ENCODE measurements at regions not wholly inside any gene's neighbourhood (a gene's known extent, or its start where the extent isn't known, plus 50 kb on each side); places are given as distances from the start of the nearest gene placed in this dataset.
"Not testable (repeated sequence)": the region's sequence is repeated elsewhere in the genome, so short reads cannot be mapped to it uniquely, and the experiment has no call there.

DNA sequence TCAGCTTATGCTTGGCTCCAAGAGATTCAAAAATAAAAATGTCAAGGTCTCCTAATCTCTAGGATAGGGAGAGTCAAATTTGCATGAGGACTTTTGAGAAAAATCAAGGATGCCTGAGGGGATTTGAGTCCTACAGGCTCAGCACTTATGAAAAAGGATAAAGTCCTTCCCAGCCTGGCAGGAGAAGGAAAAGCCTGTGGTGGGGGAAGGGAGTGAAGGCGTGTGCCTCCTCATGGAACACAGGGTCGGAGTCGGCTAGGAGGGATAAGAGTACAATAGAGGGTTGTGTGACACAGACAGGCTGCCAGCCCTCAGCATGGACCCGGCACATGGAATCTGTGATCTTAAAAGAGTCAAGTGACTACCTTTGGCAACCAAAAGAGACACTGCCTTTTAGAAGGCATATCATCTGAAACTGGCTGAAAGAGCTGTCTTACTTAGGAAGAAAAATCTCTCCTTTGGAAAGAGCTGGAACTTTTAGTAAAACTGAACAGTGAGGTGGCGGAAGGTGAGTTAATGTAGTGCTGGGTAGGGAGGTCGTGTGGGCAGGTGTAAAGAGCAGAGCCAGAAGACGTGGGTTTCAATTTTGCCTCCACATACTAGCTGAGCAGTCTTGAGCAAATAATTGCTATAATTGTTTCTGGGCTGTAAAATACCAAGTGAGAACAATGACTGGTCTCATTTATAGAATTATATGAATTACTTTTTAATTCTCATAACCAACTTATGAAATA is 58.8 kb upstream of the RDX start:
- no peak overlapping the region for H3K9ac ChIP-seq (ENCODE audit: insufficient read depth, low read length)

DNA sequence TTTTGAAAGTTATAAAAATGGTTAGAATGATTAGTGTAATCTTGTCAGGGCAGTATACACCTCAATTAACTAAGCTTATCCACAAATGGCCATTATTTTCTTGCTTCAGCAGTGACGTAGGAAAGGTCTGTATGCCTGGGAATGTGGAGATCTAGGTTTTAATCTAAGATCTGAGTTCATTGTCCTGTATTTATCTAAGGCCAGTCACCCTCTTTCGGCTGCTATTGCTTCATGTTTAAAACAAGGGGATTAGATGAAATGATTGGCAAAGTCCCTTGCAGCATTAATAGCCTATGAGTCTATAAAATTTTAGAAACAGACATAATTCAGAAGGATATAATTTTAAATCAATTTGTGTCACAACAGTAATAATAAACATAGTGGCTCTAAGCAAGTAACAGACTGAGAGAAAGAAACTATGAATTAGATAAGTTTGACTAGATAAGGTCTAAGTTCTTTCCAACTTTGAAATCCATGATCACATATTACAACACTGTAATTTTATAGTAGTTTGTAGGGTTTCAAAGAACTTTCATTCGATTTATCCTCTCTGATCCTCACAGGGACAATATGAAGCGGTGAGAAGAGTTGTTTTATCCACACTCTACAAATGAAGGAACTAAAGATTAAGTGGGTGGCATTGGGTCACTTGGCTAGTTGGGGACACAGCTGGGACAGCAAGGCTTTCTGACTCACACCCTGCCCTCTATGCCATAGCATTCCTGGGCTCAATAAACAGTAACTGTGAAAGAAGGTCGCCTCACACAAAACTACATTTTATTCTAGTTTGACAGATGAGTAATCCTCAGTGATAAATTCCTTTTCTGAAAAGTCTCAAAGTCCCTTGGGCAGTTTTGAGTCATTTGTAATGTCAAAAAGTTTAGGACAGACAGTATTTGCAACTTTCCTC is 60.6 kb upstream of the RDX start:
- Histone ChIP-seq H3K4me1 (ENCODE audit: control insufficient read depth, extremely low read depth, insufficient read depth, low read length) (no peaks in the 10 kb centered on the region), H3K79me2 (ENCODE audit: control insufficient read depth, insufficient read depth, low read length) (no peaks in the 10 kb centered on the region), H3K9ac (ENCODE audit: insufficient read depth, low read length) (no peak overlapping the region), H3K36me3 (ENCODE audit: control insufficient read depth, insufficient read depth, low read length) (no peaks in the 10 kb centered on the region), H3K27ac (ENCODE audit: insufficient read depth, low read length) (no peak overlapping the region), H4K20me1 (ENCODE audit: control insufficient read depth, extremely low read depth, insufficient read depth, low read length) (no peaks in the 10 kb centered on the region), H3K4me3 (replicated peaks in 1 of 4; ENCODE audit: control extremely low read depth in 1 of 4, insufficient read depth in 1 of 4, low read depth in 3 of 4, low read length in 4 of 4) (no peak overlapping the region), H2AFZ (ENCODE audit: low read length) (no peak overlapping the region), H3K9me3 (ENCODE audit: control insufficient read depth, insufficient read depth, low read depth, low read length) (no peaks in the 10 kb centered on the region), H3K27me3 (ENCODE audit: control insufficient read depth, insufficient read depth, low read length) (no peaks in the 10 kb centered on the region), H3K4me2 (ENCODE audit: extremely low read depth, insufficient read depth, low read length) (no peak overlapping the region)
- DNase-seq (ENCODE audit: low read depth in 2 of 2), result peak; percentile 16 to 54
- TF ChIP-seq, protein P1, sequence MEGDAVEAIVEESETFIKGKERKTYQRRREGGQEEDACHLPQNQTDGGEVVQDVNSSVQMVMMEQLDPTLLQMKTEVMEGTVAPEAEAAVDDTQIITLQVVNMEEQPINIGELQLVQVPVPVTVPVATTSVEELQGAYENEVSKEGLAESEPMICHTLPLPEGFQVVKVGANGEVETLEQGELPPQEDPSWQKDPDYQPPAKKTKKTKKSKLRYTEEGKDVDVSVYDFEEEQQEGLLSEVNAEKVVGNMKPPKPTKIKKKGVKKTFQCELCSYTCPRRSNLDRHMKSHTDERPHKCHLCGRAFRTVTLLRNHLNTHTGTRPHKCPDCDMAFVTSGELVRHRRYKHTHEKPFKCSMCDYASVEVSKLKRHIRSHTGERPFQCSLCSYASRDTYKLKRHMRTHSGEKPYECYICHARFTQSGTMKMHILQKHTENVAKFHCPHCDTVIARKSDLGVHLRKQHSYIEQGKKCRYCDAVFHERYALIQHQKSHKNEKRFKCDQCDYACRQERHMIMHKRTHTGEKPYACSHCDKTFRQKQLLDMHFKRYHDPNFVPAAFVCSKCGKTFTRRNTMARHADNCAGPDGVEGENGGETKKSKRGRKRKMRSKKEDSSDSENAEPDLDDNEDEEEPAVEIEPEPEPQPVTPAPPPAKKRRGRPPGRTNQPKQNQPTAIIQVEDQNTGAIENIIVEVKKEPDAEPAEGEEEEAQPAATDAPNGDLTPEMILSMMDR (conservative IDR thresholded peaks at IDR 0.05 in 1 of 2, IDR thresholded peaks at IDR 0.05 in 1 of 2; ENCODE audit: low read depth in 1 of 2, low read length in 2 of 2), result no peak
- TF ChIP-seq EZH2 (IDR thresholded peaks at IDR 0.05; ENCODE audit: low read length, missing control alignments), result no peak

More for the DNA sequence above, 58.8 kb upstream of the RDX start:
- H3K9me3 ChIP-seq (ENCODE audit: control insufficient read depth, insufficient read depth, low read depth, low read length), result no peaks in the 10 kb centered on the region
- no peaks in the 10 kb centered on the region for H3K4me1 ChIP-seq (ENCODE audit: control insufficient read depth, extremely low read depth, insufficient read depth, low read length)
- H4K20me1 ChIP-seq (ENCODE audit: control insufficient read depth, extremely low read depth, insufficient read depth, low read length), result no peaks in the 10 kb centered on the region
- H3K27me3 ChIP-seq (ENCODE audit: control insufficient read depth, insufficient read depth, low read length), result no peaks in the 10 kb centered on the region
- no peak for DNase-seq (ENCODE audit: low read depth in 2 of 2)
- H3K27ac ChIP-seq (ENCODE audit: insufficient read depth, low read length), result no peak overlapping the region
- no peak for TF ChIP-seq EZH2 (IDR thresholded peaks at IDR 0.05; ENCODE audit: low read length, missing control alignments)
- TF ChIP-seq, protein P1 (conservative IDR thresholded peaks at IDR 0.05 in 1 of 2, IDR thresholded peaks at IDR 0.05 in 1 of 2; ENCODE audit: low read depth in 1 of 2, low read length in 2 of 2), result no peak
- H3K79me2 ChIP-seq (ENCODE audit: control insufficient read depth, insufficient read depth, low read length), result no peaks in the 10 kb centered on the region
- no peak overlapping the region for H2AFZ ChIP-seq (ENCODE audit: low read length)
- no peaks in the 10 kb centered on the region for H3K36me3 ChIP-seq (ENCODE audit: control insufficient read depth, insufficient read depth, low read length)
- H3K4me3 ChIP-seq (replicated peaks in 1 of 4; ENCODE audit: control extremely low read depth in 1 of 4, insufficient read depth in 1 of 4, low read depth in 3 of 4, low read length in 4 of 4), result no peak overlapping the region
- no peak overlapping the region for H3K4me2 ChIP-seq (ENCODE audit: extremely low read depth, insufficient read depth, low read length)

DNA sequence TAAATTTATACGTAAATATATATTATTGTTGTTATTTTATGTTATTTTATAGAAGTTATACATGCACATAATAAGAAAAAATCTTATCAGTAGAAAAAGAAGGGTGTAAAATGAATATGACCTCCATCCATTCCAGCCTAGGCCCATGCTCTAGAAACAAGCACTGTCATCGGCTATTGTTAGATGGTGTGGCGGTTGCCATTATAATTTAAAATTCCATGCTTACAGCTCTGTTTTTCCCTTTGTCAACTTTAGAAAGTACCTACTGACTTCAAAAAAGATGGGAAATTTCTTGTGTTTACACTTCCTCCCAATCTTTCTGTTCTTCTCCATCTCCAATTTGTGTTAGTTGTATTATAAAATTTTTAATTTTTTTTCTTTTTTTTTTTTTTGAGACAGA is 61.9 kb upstream of the RDX start:
- Histone ChIP-seq H2AFZ (ENCODE audit: low read length) (no peak overlapping the region), H3K9me3 (ENCODE audit: control insufficient read depth, insufficient read depth, low read depth, low read length) (no peaks in the 10 kb centered on the region), H3K9ac (ENCODE audit: insufficient read depth, low read length) (no peak overlapping the region), H3K27ac (ENCODE audit: insufficient read depth, low read length) (no peak overlapping the region), H3K4me3 (replicated peaks in 1 of 4; ENCODE audit: control extremely low read depth in 1 of 4, insufficient read depth in 1 of 4, low read depth in 3 of 4, low read length in 4 of 4) (no peak overlapping the region), H3K4me2 (ENCODE audit: extremely low read depth, insufficient read depth, low read length) (no peak overlapping the region), H3K4me1 (ENCODE audit: control insufficient read depth, extremely low read depth, insufficient read depth, low read length) (no peaks in the 10 kb centered on the region), H3K27me3 (ENCODE audit: control insufficient read depth, insufficient read depth, low read length) (no peaks in the 10 kb centered on the region), H3K79me2 (ENCODE audit: control insufficient read depth, insufficient read depth, low read length) (no peaks in the 10 kb centered on the region), H3K36me3 (ENCODE audit: control insufficient read depth, insufficient read depth, low read length) (no peaks in the 10 kb centered on the region), H4K20me1 (ENCODE audit: control insufficient read depth, extremely low read depth, insufficient read depth, low read length) (no peaks in the 10 kb centered on the region)
- no peak for TF ChIP-seq EZH2 (IDR thresholded peaks at IDR 0.05; ENCODE audit: low read length, missing control alignments)
- TF ChIP-seq, protein P1 (conservative IDR thresholded peaks at IDR 0.05 in 1 of 2, IDR thresholded peaks at IDR 0.05 in 1 of 2; ENCODE audit: low read depth in 1 of 2, low read length in 2 of 2), result no peak
- DNase-seq (ENCODE audit: low read depth in 2 of 2), result no peak

- H3K27me3 ChIP-seq (ENCODE audit: control insufficient read depth, insufficient read depth, low read length); H3K9me3 ChIP-seq (ENCODE audit: control insufficient read depth, insufficient read depth, low read depth, low read length); H2AFZ ChIP-seq (ENCODE audit: low read length); H3K9ac ChIP-seq (ENCODE audit: insufficient read depth, low read length); H3K4me2 ChIP-seq (ENCODE audit: extremely low read depth, insufficient read depth, low read length); H3K36me3 ChIP-seq (ENCODE audit: control insufficient read depth, insufficient read depth, low read length); H3K27ac ChIP-seq (ENCODE audit: insufficient read depth, low read length); H4K20me1 ChIP-seq (ENCODE audit: control insufficient read depth, extremely low read depth, insufficient read depth, low read length); DNase-seq (ENCODE audit: low read depth in 2 of 2); H3K79me2 ChIP-seq (ENCODE audit: control insufficient read depth, insufficient read depth, low read length); H3K4me3 ChIP-seq (replicated peaks in 1 of 4; ENCODE audit: control extremely low read depth in 1 of 4, insufficient read depth in 1 of 4, low read depth in 3 of 4, low read length in 4 of 4); H3K4me1 ChIP-seq (ENCODE audit: control insufficient read depth, extremely low read depth, insufficient read depth, low read length): not testable (repeated sequence)
Observed at GRCh38 chr11:110360781-110361408, 64.5 kb upstream of the RDX start.
